IgD-negative memory B cell (primary cell): ENCODE measurements at regions not wholly inside any gene's neighbourhood (a gene's known extent, or its start where the extent isn't known, plus 50 kb on each side); places are given as distances from the start of the nearest gene placed in this dataset.
A peak's percentile ranks its signal among the peaks of the same experiment; 100 is the strongest.

Experiments
- H3K27ac Mint-ChIP-seq, 3 donors: one replicate each; pipeline ENCODE4 v1.8.0; 2020 to 2022; ENCODE audit warnings: mild to moderate bottlenecking in 3 of 3, mixed read lengths in 3 of 3, moderate library complexity in 1 of 3
- H3K27me3 Mint-ChIP-seq: one replicate; pipeline ENCODE4 v1.8.0; 2021; ENCODE audit warnings: mixed read lengths
- H3K36me3 Mint-ChIP-seq: one replicate; pipeline ENCODE4 v1.8.0; 2020; ENCODE audit warnings: mild to moderate bottlenecking, mixed read lengths
- H3K4me1 Mint-ChIP-seq, 3 donors: one replicate each; pipeline ENCODE4 v1.8.0; 2020 to 2022; ENCODE audit warnings: mixed read lengths in 3 of 3, mild to moderate bottlenecking in 1 of 3
- H3K4me3 Mint-ChIP-seq, 4 donors: one replicate each; pipeline ENCODE4 v1.8.0; 2020 to 2022; ENCODE audit warnings: mild to moderate bottlenecking in 4 of 4, mixed read lengths in 4 of 4, moderate library complexity in 3 of 4
- H3K9me3 Mint-ChIP-seq, 3 donors: one replicate each; pipeline ENCODE4 v1.8.0; 2020 to 2021; ENCODE audit warnings: mixed read lengths in 3 of 3, mild to moderate bottlenecking in 1 of 3

DNA sequence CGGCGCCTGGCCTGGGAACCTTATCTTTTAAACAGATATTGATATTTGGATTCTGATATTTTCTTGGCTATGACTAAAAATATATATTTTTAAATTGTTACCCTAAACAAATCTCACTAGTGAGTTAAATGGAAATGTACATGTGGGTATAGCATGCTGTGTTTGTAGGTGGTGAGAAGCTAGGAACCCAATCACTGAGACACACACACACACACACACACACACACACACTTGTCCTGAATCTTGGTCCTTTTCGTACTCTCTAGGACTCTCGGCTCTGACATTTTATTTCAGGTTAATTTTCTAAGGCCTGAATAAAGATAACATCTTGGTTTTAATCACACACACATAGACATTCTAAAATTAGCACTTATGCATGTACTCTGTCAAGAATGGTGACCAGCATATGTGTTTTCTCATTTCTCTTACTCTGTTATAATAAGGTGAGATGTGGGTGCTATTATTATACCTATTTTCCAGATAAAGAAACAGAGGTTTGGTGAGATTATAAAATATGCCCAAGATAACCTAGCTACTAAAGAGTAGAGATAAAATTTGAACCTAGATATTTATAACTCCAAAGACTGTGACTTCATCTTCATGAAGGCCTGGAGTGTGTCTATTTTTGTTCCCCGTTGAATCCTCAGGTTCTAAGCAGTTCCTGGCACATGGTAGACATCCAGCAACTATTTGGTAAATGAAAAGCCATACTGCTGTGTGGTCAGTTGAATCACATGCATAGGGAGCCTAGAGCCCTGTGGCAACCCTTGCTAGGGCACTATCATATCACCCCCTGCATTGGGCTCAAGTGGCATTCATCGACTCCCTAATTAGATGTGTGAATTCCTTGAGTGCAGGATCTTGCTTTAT, 85.0 kb upstream of the RAB3GAP2 start:
- H3K4me3 Mint-ChIP-seq = no peak overlapping the region
- H3K27ac Mint-ChIP-seq = no peak overlapping the region
- peaks cover 0 to 2% (median 0%) of the 10 kb centered on the region in 3 donors for H3K4me1 Mint-ChIP-seq
- peaks cover 2% of the 10 kb centered on the region for H3K27me3 Mint-ChIP-seq
- no peaks in the 10 kb centered on the region for H3K9me3 Mint-ChIP-seq
- H3K36me3 Mint-ChIP-seq = no peaks in the 10 kb centered on the region

DNA sequence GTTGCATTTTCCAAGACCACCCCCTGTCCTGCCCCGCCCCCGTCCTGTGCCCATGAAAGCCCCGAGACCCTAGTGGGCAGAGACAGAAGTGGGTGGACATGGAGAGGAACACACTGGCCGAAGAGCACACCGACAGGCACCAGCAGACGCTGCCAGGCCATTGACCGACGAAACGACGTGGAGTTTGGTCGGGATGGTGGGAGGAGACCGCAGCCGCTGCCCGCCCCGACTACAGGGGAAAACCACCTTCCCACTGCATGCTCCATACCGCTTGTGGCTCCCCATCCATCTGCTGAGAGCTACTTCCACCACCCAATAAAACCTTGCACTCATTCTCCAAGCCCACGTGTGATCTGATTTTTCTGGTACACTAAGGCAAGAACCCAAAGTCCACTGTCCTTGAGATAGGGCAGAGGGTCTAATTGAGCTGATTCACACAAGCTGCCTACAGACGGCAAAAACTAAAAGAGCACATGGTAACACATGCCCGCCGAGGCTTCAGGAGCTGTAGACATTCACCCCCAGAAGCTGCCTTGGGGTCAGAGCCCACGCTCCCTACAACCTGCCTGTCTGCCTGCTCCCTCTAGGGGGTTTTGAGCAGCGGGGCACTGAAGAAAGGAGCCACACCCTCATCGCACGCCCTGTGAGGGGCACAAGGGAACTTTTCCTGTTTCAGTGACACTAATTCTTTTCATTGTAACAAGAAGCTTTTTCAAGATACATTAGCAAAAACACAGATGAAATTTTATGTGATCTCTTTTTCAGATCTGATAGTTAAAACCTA, 81.2 kb upstream of the RAB3GAP2 start:
- Mint-ChIP-seq H3K36me3 (no peaks in the 10 kb centered on the region), H3K4me3 (no peak overlapping the region), H3K27ac (peak overlapping the region in 1 of 3 donors; percentile 33), H3K9me3 (no peaks in the 10 kb centered on the region), H3K27me3 (peaks cover 4% of the 10 kb centered on the region), H3K4me1 (peaks cover 0 to 2% (median 0%) of the 10 kb centered on the region in 3 donors)

DNA sequence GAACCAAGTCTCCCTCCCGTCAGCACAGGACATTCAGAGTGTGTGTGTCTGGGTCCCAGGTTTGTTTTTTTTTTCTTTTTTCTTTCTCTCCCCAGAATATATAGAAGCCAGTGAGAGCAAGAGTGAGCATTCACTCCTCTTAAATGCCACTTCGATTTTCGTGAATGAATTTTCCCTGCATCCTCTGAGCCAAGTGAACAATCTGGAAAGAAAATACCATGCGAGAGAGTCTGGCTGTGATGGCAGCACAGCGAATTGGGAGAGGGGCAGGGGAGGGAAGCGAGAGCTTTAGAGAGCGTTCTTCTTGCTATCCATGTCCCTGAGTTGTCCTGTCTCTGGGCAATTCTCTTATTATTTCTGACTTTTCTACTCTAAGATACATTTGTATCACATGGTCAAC, 76.0 kb upstream of the RAB3GAP2 start:
- peaks cover 6% of the 10 kb centered on the region for H3K27me3 Mint-ChIP-seq
- no peak overlapping the region for H3K27ac Mint-ChIP-seq
- H3K4me1 Mint-ChIP-seq = peaks cover 0 to 2% (median 0%) of the 10 kb centered on the region in 3 donors
- no peaks in the 10 kb centered on the region for H3K36me3 Mint-ChIP-seq
- no peak overlapping the region for H3K4me3 Mint-ChIP-seq
- H3K9me3 Mint-ChIP-seq = peaks cover 0 to 1% (median 0%) of the 10 kb centered on the region in 3 donors

DNA sequence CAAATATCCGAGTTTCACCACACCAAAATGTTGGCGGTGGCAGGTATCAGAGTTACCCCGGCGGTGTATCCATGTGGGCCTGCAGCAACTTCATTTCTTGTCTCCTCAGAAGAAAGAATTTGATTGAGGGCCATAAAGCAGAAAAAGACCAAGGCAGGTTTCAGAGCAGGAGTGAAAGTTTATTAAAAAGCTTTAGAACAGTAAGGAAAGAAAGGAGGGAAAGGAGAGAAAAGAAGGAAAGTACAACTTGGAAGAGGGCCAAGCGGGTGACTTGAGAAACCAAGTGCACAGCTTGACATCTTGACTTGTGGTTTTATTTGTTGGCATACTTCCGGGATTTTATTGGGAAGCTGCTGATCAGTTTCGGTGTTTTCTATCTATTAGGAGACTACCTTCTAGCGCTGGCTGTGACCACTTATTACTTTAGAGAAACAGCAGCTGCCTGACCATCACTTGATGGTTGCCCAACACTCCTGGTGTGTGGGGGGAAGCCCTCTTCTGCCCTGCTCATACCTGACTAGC, 75.5 kb upstream of the RAB3GAP2 start:
- H3K4me3 Mint-ChIP-seq = no peak overlapping the region
- no peak overlapping the region for H3K27ac Mint-ChIP-seq
- peaks cover 6% of the 10 kb centered on the region for H3K27me3 Mint-ChIP-seq
- H3K4me1 Mint-ChIP-seq = peaks cover 0 to 2% (median 0%) of the 10 kb centered on the region in 3 donors
- H3K36me3 Mint-ChIP-seq = no peaks in the 10 kb centered on the region
- peaks cover 0 to 1% (median 0%) of the 10 kb centered on the region in 3 donors for H3K9me3 Mint-ChIP-seq

DNA sequence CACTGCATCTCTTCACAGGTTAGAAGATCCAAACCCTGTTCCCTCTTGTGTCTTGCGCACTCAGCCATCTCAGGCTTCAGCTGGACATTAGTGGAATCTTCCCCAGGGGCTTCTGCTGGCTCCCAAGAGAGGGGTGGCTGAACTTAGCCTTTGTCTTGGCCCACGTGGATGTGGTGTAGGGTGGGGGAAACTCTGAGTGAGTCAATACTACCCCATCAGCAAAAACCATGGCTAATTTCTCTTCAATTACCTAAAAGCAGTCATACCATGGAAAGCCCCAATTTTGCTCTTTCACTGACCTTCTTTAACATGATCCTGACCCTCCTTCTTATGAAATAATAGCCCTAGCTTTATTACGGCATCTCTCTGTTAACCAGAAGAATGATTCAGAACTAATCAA, 72.5 kb upstream of the RAB3GAP2 start:
- Mint-ChIP-seq H3K27me3 (peaks cover 4% of the 10 kb centered on the region), H3K4me3 (no peak overlapping the region), H3K36me3 (no peaks in the 10 kb centered on the region), H3K9me3 (peaks cover 0 to 1% (median 0%) of the 10 kb centered on the region in 3 donors), H3K27ac (no peak overlapping the region), H3K4me1 (peaks cover 0 to 2% (median 0%) of the 10 kb centered on the region in 3 donors)

DNA sequence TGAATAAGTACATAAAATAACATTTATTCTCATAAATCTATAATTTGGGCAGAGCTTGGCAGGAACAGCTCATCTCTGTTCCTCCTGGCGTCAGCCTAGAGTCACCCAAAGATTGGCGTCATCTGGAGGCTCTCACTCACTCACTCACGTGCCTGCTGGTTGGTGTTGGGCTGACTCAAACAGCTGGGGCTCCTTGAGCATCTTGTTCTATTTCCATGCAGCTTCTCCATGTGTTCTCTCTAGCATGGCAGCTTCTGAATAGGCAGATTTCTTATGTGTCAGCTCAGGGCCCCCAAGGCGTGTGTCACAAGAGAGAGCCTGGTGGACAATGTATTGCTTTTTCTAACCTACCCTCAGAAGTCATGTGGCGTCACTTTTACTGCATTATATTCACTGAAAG, 70.6 kb upstream of the RAB3GAP2 start:
- Mint-ChIP-seq H3K36me3 (no peaks in the 10 kb centered on the region), H3K27me3 (peaks cover 2% of the 10 kb centered on the region)

DNA sequence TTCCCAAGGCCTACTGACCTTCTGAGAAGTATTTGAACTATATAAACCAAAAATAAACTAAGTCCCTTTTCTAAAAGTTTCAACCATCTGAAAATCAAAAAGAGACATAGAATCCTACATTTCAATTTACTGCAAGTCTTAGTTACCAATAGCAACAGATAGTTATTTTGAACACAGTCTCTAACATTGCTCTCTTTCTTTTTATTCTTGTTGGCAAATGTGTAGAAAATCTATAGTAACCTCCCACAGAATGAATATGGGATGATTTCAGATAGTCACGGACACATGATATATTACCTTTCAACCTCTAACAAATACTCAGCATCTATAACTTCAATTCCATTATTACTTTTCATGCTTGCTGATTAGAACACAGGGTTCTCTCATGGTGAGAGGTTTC, 68.9 kb upstream of the RAB3GAP2 start:
- H3K36me3 Mint-ChIP-seq = no peaks in the 10 kb centered on the region
- H3K27ac Mint-ChIP-seq = no peak overlapping the region
- H3K4me3 Mint-ChIP-seq = no peak overlapping the region
- H3K27me3 Mint-ChIP-seq = no peaks in the 10 kb centered on the region
- H3K9me3 Mint-ChIP-seq = peaks cover 0 to 1% (median 0%) of the 10 kb centered on the region in 3 donors
- peaks cover 4 to 8% (median 7%) of the 10 kb centered on the region in 3 donors for H3K4me1 Mint-ChIP-seq

More for the DNA sequence above, 70.6 kb upstream of the RAB3GAP2 start:
- Mint-ChIP-seq H3K27ac (no peak overlapping the region), H3K4me1 (peaks cover 0 to 2% (median 0%) of the 10 kb centered on the region in 3 donors), H3K4me3 (no peak overlapping the region), H3K9me3 (peaks cover 0 to 1% (median 0%) of the 10 kb centered on the region in 3 donors)

DNA sequence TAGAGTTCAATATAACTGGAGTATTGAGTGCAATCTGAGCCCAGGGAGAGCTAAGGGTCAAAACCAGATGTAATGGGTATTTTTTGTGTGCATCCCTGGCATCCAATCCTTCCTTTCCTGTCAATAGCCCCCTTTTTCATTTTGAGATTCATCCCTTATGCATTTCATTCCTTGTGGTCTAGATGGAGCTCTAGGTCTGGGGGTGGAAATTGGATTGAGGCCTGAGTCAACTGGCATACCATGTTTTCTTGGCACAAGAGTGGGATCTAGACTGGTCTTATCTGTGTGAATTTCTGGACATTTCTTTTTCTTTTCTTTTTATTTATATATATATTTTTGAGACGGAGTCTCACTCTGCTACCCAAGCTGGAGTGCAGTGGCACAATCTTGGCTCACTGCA, 67.3 kb upstream of the RAB3GAP2 start:
- Mint-ChIP-seq H3K9me3 (peaks cover 0 to 1% (median 0%) of the 10 kb centered on the region in 3 donors), H3K4me1 (peaks cover 4 to 8% (median 7%) of the 10 kb centered on the region in 3 donors), H3K27ac (no peak overlapping the region), H3K4me3 (no peak overlapping the region), H3K27me3 (no peaks in the 10 kb centered on the region), H3K36me3 (no peaks in the 10 kb centered on the region)

DNA sequence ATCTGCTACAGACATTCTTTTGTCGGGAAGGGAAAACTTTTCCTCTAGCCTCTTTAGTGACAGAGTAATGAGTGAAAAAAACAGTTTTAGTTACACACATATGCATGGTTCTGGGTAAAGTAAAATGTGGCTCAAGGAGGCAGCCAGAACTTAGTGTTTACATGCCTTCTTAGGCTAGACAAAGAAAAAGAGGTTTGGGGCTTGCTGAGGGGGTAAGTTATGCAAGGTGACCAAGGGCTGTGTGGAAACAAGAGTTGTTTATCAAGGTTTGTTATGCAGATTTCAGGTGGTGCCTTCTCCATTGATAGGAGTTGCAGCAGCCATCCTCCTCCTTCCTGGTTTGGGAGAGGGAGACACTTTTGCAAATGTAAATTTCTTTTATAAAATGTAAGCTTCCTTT, 66.5 kb upstream of the RAB3GAP2 start:
- H3K9me3 Mint-ChIP-seq = peaks cover 0 to under 1% (median 0%) of the 10 kb centered on the region in 3 donors

DNA sequence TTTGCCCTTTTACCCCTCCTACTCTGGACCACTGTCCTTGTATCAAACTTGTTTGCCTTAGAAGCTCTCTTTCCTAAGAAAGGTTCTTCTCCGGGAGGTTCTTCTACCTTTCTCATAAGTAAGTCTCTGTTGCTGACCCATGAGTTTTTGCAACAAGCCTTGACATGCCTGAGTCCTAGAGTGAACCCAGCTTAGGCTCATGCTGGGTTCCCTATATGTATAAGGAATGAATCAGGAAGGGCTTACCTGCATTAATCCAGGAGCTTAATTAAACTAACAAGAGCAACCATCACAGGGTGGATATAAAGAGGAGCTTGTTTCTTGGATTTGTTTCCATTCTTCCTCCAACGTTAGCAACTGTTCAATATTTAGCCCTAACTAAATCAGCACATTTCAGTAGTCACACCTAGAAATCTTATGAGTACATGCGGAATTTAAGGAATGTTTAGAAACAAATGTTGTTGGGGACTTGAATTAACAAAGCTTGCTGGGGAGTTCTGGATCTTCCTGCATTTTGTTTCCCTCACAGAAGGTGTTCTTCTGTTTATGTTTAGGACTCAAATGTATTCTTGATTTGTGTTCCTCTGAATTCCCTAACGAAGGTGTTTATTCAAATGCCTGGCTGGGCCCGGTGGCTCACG, 64.3 kb upstream of the RAB3GAP2 start:
- H3K4me1 Mint-ChIP-seq = peaks cover 4 to 8% (median 5%) of the 10 kb centered on the region in 3 donors
- H3K4me3 Mint-ChIP-seq = no peak overlapping the region
- H3K27me3 Mint-ChIP-seq = no peaks in the 10 kb centered on the region
- H3K27ac Mint-ChIP-seq = no peak overlapping the region
- no peaks in the 10 kb centered on the region for H3K9me3 Mint-ChIP-seq
- H3K36me3 Mint-ChIP-seq = no peaks in the 10 kb centered on the region

More for the DNA sequence above, 66.5 kb upstream of the RAB3GAP2 start:
- Mint-ChIP-seq H3K4me1 (peaks cover 4 to 8% (median 5%) of the 10 kb centered on the region in 3 donors), H3K27ac (no peak overlapping the region), H3K36me3 (no peaks in the 10 kb centered on the region), H3K27me3 (no peaks in the 10 kb centered on the region), H3K4me3 (no peak overlapping the region)

DNA sequence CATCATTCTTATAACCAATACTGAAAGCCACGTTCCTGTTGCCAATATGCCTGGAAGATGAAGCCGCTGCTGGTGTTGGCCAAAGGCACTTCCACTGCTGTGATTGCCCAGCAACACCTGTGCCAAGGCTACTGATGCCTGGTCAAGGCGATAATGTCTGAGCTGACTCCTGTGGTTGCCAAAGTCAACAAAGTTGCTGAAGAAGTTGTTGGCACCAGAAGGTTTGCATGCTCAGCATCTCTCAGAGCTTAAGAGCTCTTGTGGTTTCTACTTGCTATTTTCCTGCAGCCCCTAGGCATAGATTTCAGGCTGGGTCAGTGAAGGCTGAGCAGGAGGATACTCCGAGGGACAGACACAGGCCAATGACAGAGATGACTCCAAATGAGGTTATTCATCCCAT, 63.4 kb upstream of the RAB3GAP2 start:
- Mint-ChIP-seq H3K27me3 (no peaks in the 10 kb centered on the region), H3K36me3 (no peaks in the 10 kb centered on the region), H3K4me3 (no peak overlapping the region), H3K9me3 (no peaks in the 10 kb centered on the region), H3K4me1 (peaks cover 4 to 8% (median 5%) of the 10 kb centered on the region in 3 donors), H3K27ac (no peak overlapping the region)

DNA sequence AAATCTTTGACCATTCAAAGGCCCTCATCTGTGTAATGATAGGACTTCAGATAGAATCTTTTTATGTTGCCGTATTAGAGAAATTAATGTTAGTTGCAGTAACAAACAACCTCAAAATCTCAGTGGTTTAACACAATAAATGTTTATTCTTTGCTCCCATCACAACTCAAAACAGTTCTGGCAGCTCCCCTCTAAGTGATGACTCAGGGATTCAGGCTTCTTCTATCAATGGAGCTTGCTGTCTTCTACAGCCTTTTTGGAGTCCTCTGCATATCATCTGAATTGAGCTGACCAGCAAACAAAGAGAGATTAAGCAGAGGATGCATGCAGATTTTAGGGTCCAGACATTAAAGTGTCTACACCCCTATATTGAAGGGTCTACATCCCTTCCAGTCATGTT, 59.1 kb upstream of the RAB3GAP2 start:
- Mint-ChIP-seq H3K27me3 (no peaks in the 10 kb centered on the region), H3K36me3 (no peaks in the 10 kb centered on the region), H3K27ac (no peak overlapping the region), H3K4me1 (peaks cover 0 to 2% (median 0%) of the 10 kb centered on the region in 3 donors), H3K4me3 (no peak overlapping the region), H3K9me3 (no peaks in the 10 kb centered on the region)

DNA sequence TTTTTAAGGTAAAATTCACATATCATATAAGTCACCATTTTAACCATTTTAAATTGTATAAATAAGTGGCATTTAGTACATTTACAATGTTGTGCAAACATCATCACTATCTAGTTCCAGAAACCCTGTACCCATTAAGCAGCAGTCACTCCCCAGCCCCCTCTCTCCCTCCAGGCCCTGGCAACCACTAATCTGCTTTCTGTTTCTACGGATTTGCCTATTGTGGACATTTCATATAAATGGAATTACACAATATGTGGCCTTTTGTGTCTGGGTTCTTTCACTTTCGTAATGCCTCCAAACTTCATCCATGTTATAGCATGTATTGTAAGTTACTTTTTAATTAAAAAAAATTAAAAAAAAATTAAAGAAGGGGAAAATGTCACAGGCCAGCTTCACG, 58.0 kb upstream of the RAB3GAP2 start:
- H3K36me3 Mint-ChIP-seq = no peaks in the 10 kb centered on the region

DNA sequence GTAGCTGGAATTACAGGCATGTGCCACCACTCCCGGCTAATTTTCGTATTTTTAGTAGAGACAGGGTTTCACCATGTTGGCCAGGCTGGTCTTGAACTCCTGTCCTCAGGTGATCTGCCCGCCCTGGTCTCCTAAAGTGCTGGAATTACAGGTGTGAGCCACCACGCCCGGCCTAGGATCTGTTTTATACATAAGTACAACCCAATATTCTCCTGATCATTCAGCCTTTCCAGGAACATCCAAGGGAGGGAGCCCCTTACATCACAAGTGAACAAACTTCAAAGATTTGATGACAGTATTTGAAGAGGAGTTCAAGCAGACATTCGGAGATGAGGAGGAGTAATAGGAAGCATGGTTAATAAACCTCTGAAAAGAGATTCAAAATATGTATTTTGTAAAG, 54.9 kb upstream of the RAB3GAP2 start:
- peaks cover 5% of the 10 kb centered on the region for H3K27me3 Mint-ChIP-seq
- peaks cover 0 to 2% (median 0%) of the 10 kb centered on the region in 3 donors for H3K9me3 Mint-ChIP-seq
- no peak overlapping the region for H3K27ac Mint-ChIP-seq
- no peaks in the 10 kb centered on the region for H3K4me1 Mint-ChIP-seq
- H3K4me3 Mint-ChIP-seq = no peak overlapping the region
- H3K36me3 Mint-ChIP-seq = no peaks in the 10 kb centered on the region

More for the DNA sequence above, 58.0 kb upstream of the RAB3GAP2 start:
- Mint-ChIP-seq H3K4me3 (no peak overlapping the region), H3K27ac (no peak overlapping the region), H3K27me3 (peaks cover 2% of the 10 kb centered on the region), H3K4me1 (no peaks in the 10 kb centered on the region), H3K9me3 (peaks cover 0 to 2% (median 0%) of the 10 kb centered on the region in 3 donors)
